GM21717 (cell line): ENCODE measurements at regions not wholly inside any gene's neighbourhood (a gene's known extent, or its start where the extent isn't known, plus 50 kb on each side); places are given as distances from the start of the nearest gene placed in this dataset.
"Not testable (repeated sequence)": the region's sequence is repeated elsewhere in the genome, so short reads cannot be mapped to it uniquely, and the experiment has no call there.

ENCODE experiments used
- ATAC-seq: cut with Tn5 transposase; IDR thresholded peaks from one replicate; pipeline ENCODE4 v1.9.1; 2021; ENCODE audit warnings: mild to moderate bottlenecking, moderate library complexity; ENCODE audit not compliant: unreplicated experiment

GRCh38 chr13:26482451-26483197 lies 74.9 kb upstream of the WASF3 start:
- ATAC-seq: peak; percentile 75

GRCh38 chr13:26483546-26483945 lies 73.9 kb upstream of the WASF3 start:
- no peak for ATAC-seq

GRCh38 chr13:26484196-26484595 lies 73.3 kb upstream of the WASF3 start:
- ATAC-seq: no peak

- ATAC-seq: no peak
Observed at GRCh38 chr13:26485288-26485687, 72.2 kb upstream of the WASF3 start.

GRCh38 chr13:26485786-26486185 lies 71.7 kb upstream of the WASF3 start:
- ATAC-seq: no peak

GRCh38 chr13:26486550-26486949 lies 70.9 kb upstream of the WASF3 start:
- ATAC-seq: no peak

- ATAC-seq: no peak
Observed at GRCh38 chr13:26487781-26488180, 69.7 kb upstream of the WASF3 start.

GRCh38 chr13:26488236-26489003 lies 69.1 kb upstream of the WASF3 start:
- no peak for ATAC-seq

- not testable (repeated sequence) for ATAC-seq
Observed at GRCh38 chr13:26492301-26492700, 65.2 kb upstream of the WASF3 start.

GRCh38 chr13:26494571-26495195 lies 62.8 kb upstream of the WASF3 start:
- no peak for ATAC-seq

GRCh38 chr13:26495750-26496149 lies 61.7 kb upstream of the WASF3 start:
- ATAC-seq: no peak

- no peak for ATAC-seq
Observed at GRCh38 chr13:26497968-26498511, 59.4 kb upstream of the WASF3 start.

- no peak for ATAC-seq
Observed at GRCh38 chr13:26498656-26499601, 58.6 kb upstream of the WASF3 start.

GRCh38 chr13:26500618-26501320 lies 56.7 kb upstream of the WASF3 start:
- ATAC-seq: no peak

- ATAC-seq: no peak
Observed at GRCh38 chr13:26501641-26502040, 55.8 kb upstream of the WASF3 start.

GRCh38 chr13:26502826-26503225 lies 54.7 kb upstream of the WASF3 start:
- no peak for ATAC-seq

- ATAC-seq: no peak
Observed at GRCh38 chr13:26503826-26504594, 53.5 kb upstream of the WASF3 start.
